GM18861 (cell line): ENCODE measurements at regions not wholly inside any gene's neighbourhood (a gene's known extent, or its start where the extent isn't known, plus 50 kb on each side); places are given as distances from the start of the nearest gene placed in this dataset.
A peak's percentile ranks its signal among the peaks of the same experiment; 100 is the strongest.
"Not testable (repeated sequence)": the region's sequence is repeated elsewhere in the genome, so short reads cannot be mapped to it uniquely, and the experiment has no call there.

ENCODE experiments used
- ATAC-seq: cut with Tn5 transposase; IDR thresholded peaks from one replicate; pipeline ENCODE4 v1.9.1; 2021; ENCODE audit not compliant: unreplicated experiment

GRCh38 chr3:194860725-194861124, 175.0 kb downstream of the FAM43A start:
- no peak for ATAC-seq

GRCh38 chr3:194861375-194861774, 175.7 kb downstream of the FAM43A start:
- no peak for ATAC-seq

GRCh38 chr3:194865061-194865460, 179.4 kb downstream of the FAM43A start:
- no peak for ATAC-seq

GRCh38 chr3:194865615-194866014, 179.9 kb downstream of the FAM43A start:
- no peak for ATAC-seq

GRCh38 chr3:194866236-194866635, 180.6 kb downstream of the FAM43A start:
- ATAC-seq, result no peak

- ATAC-seq, result no peak
Observed at GRCh38 chr3:194867270-194867983, 181.7 kb downstream of the FAM43A start.

- ATAC-seq, result no peak
Observed at GRCh38 chr3:194868831-194869230, 183.1 kb downstream of the FAM43A start.

- no peak for ATAC-seq
Observed at GRCh38 chr3:194869482-194870169, 183.9 kb downstream of the FAM43A start.

- ATAC-seq, result no peak
Observed at GRCh38 chr3:194870394-194871110, 184.9 kb downstream of the FAM43A start.

GRCh38 chr3:194871143-194871863, 185.6 kb downstream of the FAM43A start:
- peak; percentile 58 for ATAC-seq

GRCh38 chr3:194871864-194872668, 186.4 kb downstream of the FAM43A start:
- ATAC-seq, result no peak

- no peak for ATAC-seq
Observed at GRCh38 chr3:194872669-194872977, 186.9 kb downstream of the FAM43A start.

GRCh38 chr3:194873474-194873873, 187.8 kb downstream of the FAM43A start:
- ATAC-seq, result not testable (repeated sequence)

- ATAC-seq, result no peak
Observed at GRCh38 chr3:194874206-194874605, 188.5 kb downstream of the FAM43A start.

GRCh38 chr3:194874783-194875182, 189.1 kb downstream of the FAM43A start:
- no peak for ATAC-seq

- ATAC-seq, result no peak
Observed at GRCh38 chr3:194875581-194876402, 190.1 kb downstream of the FAM43A start.

- ATAC-seq, result no peak
Observed at GRCh38 chr3:194876403-194877095, 190.9 kb downstream of the FAM43A start.

- no peak for ATAC-seq
Observed at GRCh38 chr3:194877291-194878119, 191.8 kb downstream of the FAM43A start.
